ENCODE measurements at regions not wholly inside any gene's neighbourhood (a gene's known extent, or its start where the extent isn't known, plus 50 kb on each side); places are given as distances from the start of the nearest gene placed in this dataset.

DNA sequence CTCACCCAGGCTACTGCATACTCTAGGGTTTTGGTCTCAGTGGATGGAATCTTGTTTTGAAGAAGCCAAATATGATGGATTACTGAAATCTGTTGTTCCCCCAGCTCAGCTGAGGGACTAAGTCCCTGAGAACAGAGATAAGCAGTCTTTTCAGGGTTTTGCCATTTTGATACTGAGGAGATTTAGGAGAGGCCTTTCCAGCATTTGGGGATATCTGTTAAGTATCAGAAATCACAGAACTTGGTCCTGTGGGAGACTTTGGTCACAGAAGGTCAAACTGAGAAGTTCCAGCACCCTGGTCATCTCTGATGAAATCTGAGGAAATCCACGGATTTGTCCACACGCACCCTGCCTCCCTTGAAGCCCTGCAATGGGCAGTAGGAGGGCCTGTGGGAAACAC lies 181.0 kb upstream of the GADL1 start:
- Mint-ChIP-seq H3K9me3 (peaks cover 0 to 2% of the 10 kb centered on the region in 2 experiments; a peak in 3 of 5 replicates), H3K4me3 (no peak overlapping the region), H3K27ac (no peak overlapping the region), H3K4me1 (peaks cover 5 to 6% of the 10 kb centered on the region in 2 experiments; a peak in 3 of 4 replicates), H3K27me3 (ENCODE audit: low read depth) (no peaks in the 10 kb centered on the region; the same call in 1 of the 2 replicates), H3K36me3 (ENCODE audit: insufficient read depth in 1 of 3, low read depth in 3 of 3) (0 out of 7 replicates have a peak, but pooled peaks cover 0 to 4% (median 0%) of the 10 kb centered on the region in 3 experiments)
- H2AFZ ChIP-seq (ENCODE audit: low read length), result no peak overlapping the region
- H4K91ac ChIP-seq (ENCODE audit: insufficient read length, low read depth, low read length), result no peak overlapping the region
- H3K56ac ChIP-seq (ENCODE audit: insufficient read length, low read depth, low read length), result no peak overlapping the region
- H3K4ac ChIP-seq (ENCODE audit: low read depth, low read length), result no peak overlapping the region
- no peak overlapping the region for H3K23ac ChIP-seq (ENCODE audit: insufficient read length, low read depth, low read length)
- H3K18ac ChIP-seq (ENCODE audit: insufficient read length, low read depth, low read length), result no peak overlapping the region
- no peak overlapping the region for H3K14ac ChIP-seq (ENCODE audit: insufficient read depth, low read length)
- no peak overlapping the region for H2BK15ac ChIP-seq (ENCODE audit: low read depth, low read length)
- no peaks in the 10 kb centered on the region for H3K9me3 ChIP-seq (ENCODE audit: control insufficient read depth, low read depth, low read length)
- no peaks in the 10 kb centered on the region for H4K20me1 ChIP-seq (ENCODE audit: control insufficient read depth, insufficient read depth, insufficient read length)
- no peak overlapping the region for H2BK12ac ChIP-seq (ENCODE audit: insufficient read length, low read depth, low read length)
- no peak overlapping the region for H2BK20ac ChIP-seq (ENCODE audit: low read depth, low read length, poor library complexity, severe bottlenecking)
- no peak overlapping the region for H4K8ac ChIP-seq (replicated peaks; ENCODE audit: insufficient read length, low read depth, low read length)
- H3K4me2 ChIP-seq (ENCODE audit: insufficient read depth, insufficient read length, low read length), result no peak overlapping the region
- H3K79me1 ChIP-seq (ENCODE audit: insufficient read depth, low read depth, low read length, poor library complexity, severe bottlenecking), result no peaks in the 10 kb centered on the region
- no peak overlapping the region for H3K27ac ChIP-seq (ENCODE audit: insufficient read length, low read depth, low read length)
- no peaks in the 10 kb centered on the region for H3K23me2 ChIP-seq (ENCODE audit: insufficient read length, low read depth, low read length, poor library complexity, severe bottlenecking)
- no peak overlapping the region for H2AK5ac ChIP-seq (ENCODE audit: insufficient read length, low read length)
- no CpG with 5 or more reads among the region's 2 CpGs for WGBS (ENCODE audit: extremely low coverage, insufficient read length, low lambda C conversion rate)
- H3K79me2 ChIP-seq (ENCODE audit: insufficient read depth, low read length), result no peaks in the 10 kb centered on the region
- no peak overlapping the region for H2BK5ac ChIP-seq (ENCODE audit: insufficient read length, low read length)
- no peak overlapping the region for H3T11ph ChIP-seq (ENCODE audit: low read length)
- H3K4me1 ChIP-seq (ENCODE audit: insufficient read depth, low read length), result peaks cover 2% of the 10 kb centered on the region; the same call in 1 of the 2 replicates
- H4K5ac ChIP-seq (ENCODE audit: insufficient read length, low read depth, low read length), result no peak overlapping the region
- no peak overlapping the region for H3K9ac ChIP-seq (ENCODE audit: extremely low read depth, insufficient read length, low read length)
- DNase-seq, result no peak
- no peak overlapping the region for H2BK120ac ChIP-seq (ENCODE audit: low read depth, low read length, poor library complexity, severe bottlenecking)
- no peaks in the 10 kb centered on the region for H3K27me3 ChIP-seq (ENCODE audit: insufficient read depth, low read length)
- TF ChIP-seq, protein P1, sequence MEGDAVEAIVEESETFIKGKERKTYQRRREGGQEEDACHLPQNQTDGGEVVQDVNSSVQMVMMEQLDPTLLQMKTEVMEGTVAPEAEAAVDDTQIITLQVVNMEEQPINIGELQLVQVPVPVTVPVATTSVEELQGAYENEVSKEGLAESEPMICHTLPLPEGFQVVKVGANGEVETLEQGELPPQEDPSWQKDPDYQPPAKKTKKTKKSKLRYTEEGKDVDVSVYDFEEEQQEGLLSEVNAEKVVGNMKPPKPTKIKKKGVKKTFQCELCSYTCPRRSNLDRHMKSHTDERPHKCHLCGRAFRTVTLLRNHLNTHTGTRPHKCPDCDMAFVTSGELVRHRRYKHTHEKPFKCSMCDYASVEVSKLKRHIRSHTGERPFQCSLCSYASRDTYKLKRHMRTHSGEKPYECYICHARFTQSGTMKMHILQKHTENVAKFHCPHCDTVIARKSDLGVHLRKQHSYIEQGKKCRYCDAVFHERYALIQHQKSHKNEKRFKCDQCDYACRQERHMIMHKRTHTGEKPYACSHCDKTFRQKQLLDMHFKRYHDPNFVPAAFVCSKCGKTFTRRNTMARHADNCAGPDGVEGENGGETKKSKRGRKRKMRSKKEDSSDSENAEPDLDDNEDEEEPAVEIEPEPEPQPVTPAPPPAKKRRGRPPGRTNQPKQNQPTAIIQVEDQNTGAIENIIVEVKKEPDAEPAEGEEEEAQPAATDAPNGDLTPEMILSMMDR (conservative IDR thresholded peaks at IDR 0.05), result no peak
